ENCODE measurements at regions not wholly inside any gene's neighbourhood (a gene's known extent, or its start where the extent isn't known, plus 50 kb on each side); places are given as distances from the start of the nearest gene placed in this dataset.

- DNase-seq: no peak
Measured at GRCh38 chr5:119792161-119792799, 162.9 kb downstream of the FAM170A start.

DNA sequence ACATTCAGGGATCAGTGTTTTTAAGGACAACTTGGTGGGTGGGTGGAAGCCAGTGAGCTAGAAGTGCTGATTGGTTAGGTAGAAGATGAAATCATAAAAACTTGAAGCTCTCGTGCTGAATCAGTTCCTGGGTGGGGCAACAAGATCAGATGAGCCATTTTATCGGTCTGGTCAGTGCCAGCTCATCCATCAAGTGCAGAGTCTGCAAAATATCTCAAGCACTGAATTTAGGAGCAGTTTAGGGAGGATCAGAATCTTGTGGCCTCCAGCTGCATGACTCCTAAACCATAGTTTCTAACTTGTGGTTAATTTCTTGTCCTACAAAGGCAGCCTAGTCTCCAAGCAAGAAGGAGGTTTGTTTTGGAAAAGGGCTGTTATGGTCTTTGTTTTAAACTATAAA is 166.4 kb downstream of the FAM170A start:
- no peak for DNase-seq

DNA sequence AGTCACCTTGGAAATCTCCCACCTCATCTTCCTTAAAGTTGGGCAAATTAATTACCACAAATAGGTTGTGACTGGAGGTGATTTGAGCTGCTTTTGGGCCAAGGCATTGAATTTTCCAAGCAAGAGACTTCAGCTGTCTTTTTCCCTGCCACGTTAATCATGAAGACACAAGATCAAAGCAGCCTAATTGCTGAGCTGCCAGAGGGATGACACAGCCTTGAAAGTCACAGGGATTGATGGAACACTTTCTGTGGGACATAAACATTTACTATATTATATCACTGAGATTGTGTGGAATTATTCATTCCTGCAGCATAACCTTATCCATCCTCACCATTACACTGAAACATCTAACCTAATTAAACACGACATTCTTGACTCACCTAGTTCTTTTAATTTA is 172.2 kb downstream of the FAM170A start:
- no peak for DNase-seq

- no peak for DNase-seq
Measured at GRCh38 chr5:119808024-119808423, 178.7 kb downstream of the FAM170A start.

- no peak for DNase-seq
Measured at GRCh38 chr5:119808474-119808873, 179.1 kb downstream of the FAM170A start.

- no peak for DNase-seq
Measured at GRCh38 chr5:119810217-119810616, 180.9 kb downstream of the FAM170A start.

DNA sequence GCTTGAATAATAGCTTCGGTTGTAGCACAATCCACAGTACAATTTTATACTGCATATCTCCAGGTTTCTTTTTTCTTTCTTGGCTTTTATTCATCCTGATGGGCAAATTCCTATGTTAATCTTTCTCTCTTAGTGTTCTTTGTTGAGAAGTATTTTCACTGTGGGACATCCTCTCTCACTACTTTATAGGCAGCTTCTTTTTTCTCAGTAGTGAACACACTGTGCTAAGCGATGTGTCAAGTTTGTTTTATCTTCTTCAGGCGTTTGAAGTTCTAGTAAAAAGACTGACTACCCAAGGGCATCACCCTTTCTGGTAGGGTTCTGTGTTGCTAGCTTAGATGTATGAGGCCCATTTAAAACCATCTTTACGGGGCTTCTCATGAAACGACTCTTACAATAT is 182.1 kb downstream of the FAM170A start:
- no peak for DNase-seq

- DNase-seq: no peak
Measured at GRCh38 chr5:119814655-119815054, 185.3 kb downstream of the FAM170A start.

DNA sequence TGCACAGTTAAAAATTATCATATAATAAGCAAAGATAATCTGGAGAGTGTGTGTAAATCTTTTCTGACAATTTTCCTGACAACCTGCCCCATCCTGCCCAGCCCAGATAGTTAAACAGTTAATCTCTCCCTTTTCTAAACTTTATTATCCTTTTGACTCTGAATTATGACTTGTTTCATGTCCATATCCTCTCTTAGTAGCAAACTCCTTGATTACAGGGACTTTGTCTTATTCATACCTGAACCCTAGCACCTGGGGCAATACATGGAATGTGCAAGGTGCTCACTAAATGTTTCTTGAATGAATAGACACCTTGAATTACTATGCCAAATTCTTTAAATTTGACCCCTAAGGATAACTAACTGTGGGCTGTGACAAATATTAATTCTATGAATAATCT is 186.7 kb downstream of the FAM170A start:
- DNase-seq: no peak

DNA sequence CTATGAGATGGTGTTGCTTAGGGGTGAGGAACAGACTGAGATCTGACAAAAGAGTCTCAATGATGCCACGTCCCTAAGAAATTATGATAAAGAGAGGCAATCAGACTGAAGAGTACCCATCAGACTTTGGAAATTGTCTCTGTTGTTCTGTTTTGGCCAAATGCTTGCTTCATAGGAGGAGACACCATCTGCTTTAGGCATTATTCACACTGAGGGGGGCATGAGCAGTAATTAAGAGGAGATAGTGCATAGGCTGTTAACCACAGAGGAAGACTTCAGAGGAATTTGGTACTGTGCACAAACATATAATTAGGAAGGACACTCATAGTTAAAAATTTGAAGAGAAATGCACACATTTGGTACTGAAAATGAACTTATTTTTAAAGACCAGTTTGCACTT is 190.7 kb downstream of the FAM170A start:
- DNase-seq: no peak

GRCh38 chr5:119820608-119821007 is 191.2 kb downstream of the FAM170A start:
- no peak for DNase-seq

DNA sequence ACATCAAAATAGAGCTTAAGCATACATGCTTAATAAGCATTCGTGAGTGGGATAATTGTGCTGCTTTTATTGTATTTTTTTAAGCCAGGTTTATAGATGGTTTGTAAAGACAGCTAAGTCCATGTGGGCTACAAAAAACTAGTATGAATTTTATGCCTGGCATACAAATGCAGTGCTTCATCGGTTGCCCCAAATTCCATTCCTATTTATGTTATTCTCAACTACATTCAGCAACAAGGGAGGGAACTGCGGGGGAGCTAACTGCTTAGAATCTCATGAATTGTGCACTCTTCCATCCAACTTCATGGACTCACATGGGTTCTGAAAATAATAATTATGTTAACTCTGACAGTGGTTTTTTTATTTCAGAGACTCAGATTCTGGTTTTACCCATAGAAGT is 199.2 kb downstream of the FAM170A start:
- peak; percentile 43 for DNase-seq

DNA sequence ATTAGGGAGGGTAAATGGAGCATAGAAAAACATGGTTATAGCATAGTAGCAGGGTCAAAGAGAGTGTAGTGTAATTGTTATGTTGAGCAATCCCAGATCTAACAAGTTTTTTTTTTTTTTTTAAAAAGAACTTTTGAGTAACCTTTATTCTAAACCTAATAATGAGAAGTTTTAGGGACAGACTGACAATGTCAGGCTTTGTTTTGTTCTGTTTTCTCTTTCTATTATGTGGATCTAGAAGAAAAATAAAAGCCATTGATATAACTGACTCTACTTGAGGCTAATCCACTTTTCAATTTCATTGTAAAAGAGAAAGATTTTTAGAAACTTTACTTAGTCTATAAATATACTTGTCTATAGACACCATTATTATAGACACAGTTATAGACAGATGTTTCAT is 200.0 kb downstream of the FAM170A start:
- DNase-seq: no peak

DNA sequence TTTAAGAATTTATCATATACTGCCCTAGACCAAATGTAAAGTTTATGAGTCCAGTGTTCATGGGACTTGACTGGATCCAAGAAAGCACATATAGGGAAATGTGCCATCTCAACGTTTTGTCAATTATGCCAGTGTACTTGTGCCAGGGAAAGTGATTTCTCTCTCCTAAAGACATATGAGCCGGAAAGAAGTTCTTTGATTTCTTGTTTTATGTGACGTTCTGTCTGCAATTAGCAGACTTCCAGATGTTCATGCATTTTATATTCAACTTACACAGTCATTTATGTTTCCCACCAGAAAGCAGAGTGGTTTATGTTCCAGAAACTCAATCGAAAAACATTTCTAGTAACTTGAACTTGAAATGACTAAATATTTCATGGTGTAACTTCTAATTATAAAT is 203.8 kb downstream of the FAM170A start:
- no peak for DNase-seq

- no peak for DNase-seq
Measured at GRCh38 chr5:119840175-119840574, 210.8 kb downstream of the FAM170A start.

GRCh38 chr5:119852140-119852539 is 222.8 kb downstream of the FAM170A start:
- no peak for DNase-seq

- no peak for DNase-seq
Measured at GRCh38 chr5:119860463-119860862, 231.1 kb downstream of the FAM170A start.

DNA sequence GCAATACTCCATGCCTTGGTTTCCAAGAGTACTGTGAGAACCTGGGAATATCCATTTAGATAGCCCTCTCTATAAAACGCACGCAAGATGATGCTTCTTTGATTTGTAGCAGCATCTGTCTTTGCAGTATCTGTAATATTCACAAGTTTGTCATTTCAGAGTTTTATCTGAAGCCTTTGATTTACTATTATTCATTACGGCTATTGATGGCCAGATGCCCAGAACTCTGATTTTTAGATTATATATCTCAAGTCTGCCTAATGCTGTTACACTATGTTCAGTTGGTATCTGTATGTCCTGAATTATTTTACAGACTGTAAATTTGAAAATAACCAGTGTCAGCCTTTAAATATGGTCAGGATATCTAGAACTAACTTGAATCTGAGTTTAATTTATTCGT is 233.3 kb downstream of the FAM170A start:
- no peak for DNase-seq

DNA sequence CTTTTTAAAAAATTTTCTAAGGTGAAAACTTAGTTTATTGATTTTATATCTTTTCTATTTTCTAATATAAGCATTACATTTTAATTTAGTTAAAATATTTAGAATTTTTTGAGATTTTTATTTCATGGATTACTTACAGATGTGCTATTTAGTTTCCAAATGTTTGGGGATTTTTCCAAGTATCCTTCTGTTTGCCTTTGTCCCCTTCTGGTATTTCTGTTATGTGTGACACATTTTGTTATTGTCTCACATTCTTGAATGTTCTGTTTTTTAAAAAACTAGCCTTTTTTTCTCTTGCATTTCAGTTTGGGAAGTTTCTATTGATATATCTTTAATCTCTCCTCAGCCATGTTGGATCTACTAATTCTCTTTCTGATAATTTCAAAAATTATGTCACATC is 234.9 kb downstream of the FAM170A start:
- DNase-seq: peak; percentile 62

DNA sequence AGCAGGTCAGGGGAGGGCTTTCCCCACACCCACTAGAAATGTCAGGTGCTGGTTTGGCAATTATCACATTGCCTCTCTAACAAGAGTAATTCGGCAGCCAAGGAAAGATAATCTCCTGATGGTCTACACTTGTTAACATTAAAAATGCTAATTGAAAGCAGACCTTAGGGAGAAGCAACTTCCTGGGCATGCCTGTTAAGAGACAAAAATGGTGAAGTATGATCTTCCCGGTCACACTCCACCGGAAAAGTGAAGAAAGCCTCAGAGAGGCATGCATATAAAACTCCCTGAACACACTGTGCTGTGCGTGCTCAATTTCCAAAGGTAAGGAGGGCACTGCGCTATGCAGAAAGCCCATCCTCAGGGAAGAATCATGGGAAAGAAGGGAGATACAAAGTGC is 244.3 kb downstream of the FAM170A start:
- DNase-seq: no peak

DNA sequence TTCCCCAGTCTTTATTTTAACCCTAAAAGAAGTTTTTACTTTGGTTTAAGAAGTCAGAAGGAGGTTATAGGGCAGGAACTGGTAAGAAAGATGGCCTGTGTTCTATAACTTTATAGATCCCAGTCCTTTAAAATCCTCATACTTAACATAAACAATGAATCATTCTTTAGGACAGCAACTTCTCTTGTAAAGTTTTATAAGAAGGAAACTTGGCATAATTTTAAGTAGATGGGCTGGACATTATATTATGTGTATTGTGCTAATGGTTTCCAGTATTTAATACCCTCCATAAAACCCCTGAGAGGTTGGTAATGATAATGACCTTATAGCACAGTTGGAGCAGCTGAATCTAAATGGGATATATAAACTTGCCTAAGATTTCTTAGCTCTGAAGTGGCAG is 247.2 kb downstream of the FAM170A start:
- no peak for DNase-seq

GRCh38 chr5:119878712-119879111 is 249.4 kb downstream of the FAM170A start:
- no peak for DNase-seq

DNA sequence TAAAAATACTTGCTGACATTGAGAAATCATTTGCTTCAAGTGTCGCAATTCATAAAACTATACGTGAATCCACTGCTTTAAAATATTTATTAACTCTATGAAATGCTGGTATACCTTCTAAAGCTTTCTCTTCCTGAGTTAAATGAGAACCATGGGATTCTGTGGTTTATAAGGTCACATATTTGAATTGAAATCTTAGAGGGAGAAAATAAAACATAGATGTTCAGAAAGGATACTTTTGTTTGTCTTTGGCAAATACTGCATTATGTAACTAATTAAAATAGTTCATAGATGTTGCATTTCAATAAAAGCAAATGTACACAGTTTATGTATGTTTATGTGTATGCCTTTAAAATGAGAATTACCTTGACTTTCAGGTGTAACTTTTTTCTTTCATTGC is 250.1 kb downstream of the FAM170A start:
- DNase-seq: no peak

GRCh38 chr5:119895066-119895465 is 265.7 kb downstream of the FAM170A start:
- peak; percentile 56 for DNase-seq

GRCh38 chr5:119896826-119897536 is 267.6 kb downstream of the FAM170A start:
- DNase-seq: no peak

Measured in fibroblast of skin of scalp (primary cell).